ENCODE measurements at regions not wholly inside any gene's neighbourhood (a gene's known extent, or its start where the extent isn't known, plus 50 kb on each side); places are given as distances from the start of the nearest gene placed in this dataset.

DNA sequence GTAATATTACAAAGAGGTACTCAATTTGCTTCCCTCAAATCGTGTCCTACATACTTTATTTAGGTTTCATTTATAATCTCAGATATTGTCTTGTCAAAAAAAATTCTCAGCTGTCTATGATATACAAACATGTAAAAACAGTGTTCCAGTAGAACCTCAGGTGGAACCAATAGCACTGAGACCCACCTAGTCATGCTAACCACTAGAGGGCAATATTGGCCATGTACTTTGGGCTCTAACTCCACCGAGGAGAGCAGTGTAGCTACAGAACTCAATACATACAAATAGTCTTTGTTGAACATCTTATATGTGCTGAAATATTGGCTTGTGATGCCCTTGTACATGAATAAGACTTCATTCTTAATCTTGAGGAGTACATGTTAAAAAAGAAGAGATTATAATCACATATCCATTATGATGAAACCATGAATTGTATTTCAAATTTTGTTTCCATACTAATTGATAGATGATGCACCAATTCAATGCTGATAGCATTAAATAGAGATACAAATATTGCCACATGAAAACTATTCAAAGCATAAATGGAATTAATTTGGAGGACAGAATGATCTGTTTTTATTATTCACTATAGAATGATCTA lies 71.2 kb upstream of the CNTLN start:
- no peak for TF ChIP-seq POLR2AphosphoS5 (IDR thresholded peaks at IDR 0.05; ENCODE audit: low read depth)
- TF ChIP-seq, protein P1, sequence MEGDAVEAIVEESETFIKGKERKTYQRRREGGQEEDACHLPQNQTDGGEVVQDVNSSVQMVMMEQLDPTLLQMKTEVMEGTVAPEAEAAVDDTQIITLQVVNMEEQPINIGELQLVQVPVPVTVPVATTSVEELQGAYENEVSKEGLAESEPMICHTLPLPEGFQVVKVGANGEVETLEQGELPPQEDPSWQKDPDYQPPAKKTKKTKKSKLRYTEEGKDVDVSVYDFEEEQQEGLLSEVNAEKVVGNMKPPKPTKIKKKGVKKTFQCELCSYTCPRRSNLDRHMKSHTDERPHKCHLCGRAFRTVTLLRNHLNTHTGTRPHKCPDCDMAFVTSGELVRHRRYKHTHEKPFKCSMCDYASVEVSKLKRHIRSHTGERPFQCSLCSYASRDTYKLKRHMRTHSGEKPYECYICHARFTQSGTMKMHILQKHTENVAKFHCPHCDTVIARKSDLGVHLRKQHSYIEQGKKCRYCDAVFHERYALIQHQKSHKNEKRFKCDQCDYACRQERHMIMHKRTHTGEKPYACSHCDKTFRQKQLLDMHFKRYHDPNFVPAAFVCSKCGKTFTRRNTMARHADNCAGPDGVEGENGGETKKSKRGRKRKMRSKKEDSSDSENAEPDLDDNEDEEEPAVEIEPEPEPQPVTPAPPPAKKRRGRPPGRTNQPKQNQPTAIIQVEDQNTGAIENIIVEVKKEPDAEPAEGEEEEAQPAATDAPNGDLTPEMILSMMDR (conservative IDR thresholded peaks at IDR 0.05; ENCODE audit: low read depth in 2 of 2) = peak; percentile 95
- TF ChIP-seq JUNB (IDR thresholded peaks at IDR 0.05; ENCODE audit: unreplicated experiment) = no peak
- TF ChIP-seq REST (IDR thresholded peaks at IDR 0.05; ENCODE audit: unreplicated experiment) = no peak
- no peak for TF ChIP-seq EZH2 (IDR thresholded peaks at IDR 0.05; ENCODE audit: low read depth, unreplicated experiment)
